IMR-90 (cell line): ENCODE measurements at regions not wholly inside any gene's neighbourhood (a gene's known extent, or its start where the extent isn't known, plus 50 kb on each side); places are given as distances from the start of the nearest gene placed in this dataset.

Experiments used
- ATAC-seq: fragments of 200-7000 bp; cut with Tn5 transposase; 2 replicates; pipeline ENCODE4 v1.9.1; 2020; ENCODE audit warnings: low read depth, mild to moderate bottlenecking, moderate library complexity
- BruUV-seq: library from RNA; stranded (reverse); fragments of 400-500 nt; replicated peaks from 2 replicates; lab custom pipeline; 2021; lab: Mats Ljungman, UMichigan
- CTCF ChIA-PET: fragments of 300-600 bp; formaldehyde crosslinking; extraction: SDS; loops from one replicate; lab custom pipeline; 2021; ENCODE audit warnings: antibody characterized with exemption; lab: Yijun Ruan, JAX
- POLR2A ChIA-PET: fragments of 300-600 bp; sonication (Branson Sonifier 250); formaldehyde crosslinking; loops from one replicate; lab custom pipeline; 2022; ENCODE audit warnings: antibody characterized with exemption; ENCODE audit not compliant: unreplicated experiment; lab: Charles Lee
- DNase-seq: peaks from one replicate; pipeline ENCODE4 v3.0.0; 2013
- H2AFZ ChIP-seq: replicated peaks from 2 replicates; pipeline ENCODE3; 2013; ENCODE audit warnings: low read length, mild to moderate bottlenecking; ENCODE audit not compliant: poor library complexity
- H2AK5ac ChIP-seq: 2 replicates; pipeline ENCODE4 v1.6.1; 2013; ENCODE audit warnings: low read depth, low read length, inconsistent platforms
- H2AK9ac ChIP-seq: replicated peaks from 2 replicates; pipeline ENCODE3; 2013; ENCODE audit warnings: mild to moderate bottlenecking, low read depth, low read length, moderate library complexity; ENCODE audit not compliant: poor library complexity
- H2BK120ac ChIP-seq: 2 replicates; pipeline ENCODE4 v1.6.1; 2013; ENCODE audit warnings: low read depth, low read length, inconsistent platforms
- H2BK15ac ChIP-seq: 3 replicates; pipeline ENCODE4 v1.6.1; 2013; ENCODE audit warnings: low read depth, low read length, inconsistent platforms
- H2BK20ac ChIP-seq: 2 replicates; pipeline ENCODE4 v1.6.1; 2013; ENCODE audit warnings: low read depth, mild to moderate bottlenecking, inconsistent platforms, low read length, moderate library complexity
- H2BK5ac ChIP-seq: 2 replicates; pipeline ENCODE4 v1.6.1; 2013; ENCODE audit warnings: mild to moderate bottlenecking, low read depth, low read length, inconsistent platforms; ENCODE audit not compliant: poor library complexity, severe bottlenecking
- H3K14ac ChIP-seq: replicated peaks from 2 replicates; pipeline ENCODE4 v1.6.1; 2013; ENCODE audit warnings: low read depth, low read length, inconsistent platforms
- H3K18ac ChIP-seq: 2 replicates; pipeline ENCODE4 v1.6.1; 2013; ENCODE audit warnings: low read depth, low read length, control low read depth
- H3K23ac ChIP-seq: 2 replicates; pipeline ENCODE4 v1.6.1; 2013; ENCODE audit warnings: low read depth, low read length, inconsistent platforms
- H3K27ac ChIP-seq: 2 replicates; pipeline ENCODE4 v1.5.1; 2013; ENCODE audit warnings: mild to moderate bottlenecking, control low read depth, low read length; ENCODE audit not compliant: insufficient read depth
- H3K27me3 ChIP-seq: 2 replicates; pipeline ENCODE4 v1.6.1; 2013; ENCODE audit warnings: low read length; ENCODE audit not compliant: control insufficient read depth, insufficient read depth
- H3K36me3 ChIP-seq: 2 replicates; pipeline ENCODE4 v1.6.1; 2013; ENCODE audit warnings: low read length, mixed read lengths; ENCODE audit not compliant: control insufficient read depth, insufficient read depth
- H3K4ac ChIP-seq: 2 replicates; pipeline ENCODE4 v1.6.1; 2013; ENCODE audit warnings: low read depth, low read length, inconsistent platforms
- H3K4me1 ChIP-seq: 2 replicates; pipeline ENCODE4 v1.6.1; 2013; ENCODE audit warnings: low read length, mixed read lengths; ENCODE audit not compliant: control insufficient read depth, insufficient read depth
- H3K4me2 ChIP-seq: 2 replicates; pipeline ENCODE4 v1.6.1; 2013; ENCODE audit warnings: low read depth, mild to moderate bottlenecking, control low read depth, low read length, moderate library complexity
- H3K4me3 ChIP-seq: 2 replicates; pipeline ENCODE4 v1.5.1; 2013; ENCODE audit warnings: low read depth, mild to moderate bottlenecking, control low read depth, low read length, moderate library complexity; ENCODE audit not compliant: insufficient read depth
- H3K56ac ChIP-seq: 2 replicates; pipeline ENCODE4 v1.6.1; 2013; ENCODE audit warnings: low read length, inconsistent platforms; ENCODE audit not compliant: insufficient read depth; ENCODE audit errors: extremely low read depth
- H3K79me1 ChIP-seq, 2 experiments: 2 replicates each; pipeline ENCODE4 v1.6.1; 2013; ENCODE audit warnings: low read length in 2 of 2, inconsistent platforms in 1 of 2, low read depth in 1 of 2
- H3K9ac ChIP-seq: 2 replicates; pipeline ENCODE4 v1.6.1; 2013; ENCODE audit warnings: low read depth, low read length, control low read depth
- H3K9me1 ChIP-seq: 2 replicates; pipeline ENCODE4 v1.6.1; 2013; ENCODE audit warnings: low read length, inconsistent platforms; ENCODE audit not compliant: insufficient read depth
- H3K9me3 ChIP-seq: 2 replicates; pipeline ENCODE4 v1.6.1; 2013; ENCODE audit warnings: low read length; ENCODE audit not compliant: control insufficient read depth, insufficient read depth
- H4K20me1 ChIP-seq: 2 replicates; pipeline ENCODE4 v1.6.1; 2013; ENCODE audit warnings: low read length, inconsistent platforms; ENCODE audit not compliant: insufficient read depth
- H4K5ac ChIP-seq: 2 replicates; pipeline ENCODE4 v1.6.1; 2013; ENCODE audit warnings: mild to moderate bottlenecking, low read depth, low read length, control low read depth
- H4K8ac ChIP-seq, 2 experiments: 2 replicates each; pipeline ENCODE4 v1.6.1; 2013; ENCODE audit warnings: low read depth in 2 of 2, low read length in 2 of 2, control low read depth in 1 of 2, inconsistent platforms in 1 of 2
- H4K91ac ChIP-seq: 2 replicates; pipeline ENCODE4 v1.6.1; 2013; ENCODE audit warnings: low read depth, low read length, inconsistent platforms; ENCODE audit not compliant: insufficient read depth
- CEBPB ChIP-seq: IDR thresholded peaks from 2 replicates; pipeline ENCODE4 v1.6.1; 2012; ENCODE audit warnings: low read depth, low read length, improper control_type of control experiment
- CHD1 ChIP-seq: IDR thresholded peaks from 2 replicates; pipeline ENCODE4 v1.6.1; 2012; ENCODE audit warnings: low read depth, low read length, improper control_type of control experiment
- CTCF ChIP-seq: conservative IDR thresholded peaks from 2 replicates; pipeline ENCODE4 v1.5.1; 2012; ENCODE audit warnings: mild to moderate bottlenecking, low read depth, low read length, improper control_type of control experiment
- ELK1 ChIP-seq: fragments of 150-350 bp; IDR thresholded peaks from 2 replicates; pipeline ENCODE4 v1.6.1; 2016; ENCODE audit warnings: low read depth, mild to moderate bottlenecking, low read length, moderate library complexity, borderline replicate concordance
- FOS ChIP-seq: fragments of 150-350 bp; IDR thresholded peaks from 2 replicates; pipeline ENCODE4 v1.6.1; 2016; ENCODE audit warnings: low read depth, low read length
- MAFK ChIP-seq: IDR thresholded peaks from 2 replicates; pipeline ENCODE4 v1.6.1; 2012; ENCODE audit warnings: low read depth, low read length, improper control_type of control experiment
- MAZ ChIP-seq: IDR thresholded peaks from 2 replicates; pipeline ENCODE4 v1.6.1; 2012; ENCODE audit warnings: low read depth, mild to moderate bottlenecking, low read length, improper control_type of control experiment, moderate library complexity, borderline replicate concordance
- NFE2L2 ChIP-seq: fragments of 150-350 bp; IDR thresholded peaks from 2 replicates; pipeline ENCODE4 v1.6.1; 2016; ENCODE audit warnings: low read depth, mild to moderate bottlenecking, low read length
- POLR2A ChIP-seq: IDR thresholded peaks from 2 replicates; pipeline ENCODE4 v1.6.1; 2012; ENCODE audit warnings: mild to moderate bottlenecking, low read depth, low read length
- RAD21 ChIP-seq: IDR thresholded peaks from 2 replicates; pipeline ENCODE4 v1.6.1; 2012; ENCODE audit warnings: low read length, improper control_type of control experiment
- RFX5 ChIP-seq: IDR thresholded peaks from 2 replicates; pipeline ENCODE4 v1.8.0; 2012; ENCODE audit warnings: low read depth, mild to moderate bottlenecking, low read length, moderate library complexity
- SMC3 ChIP-seq: fragments of 150-350 bp; IDR thresholded peaks from 2 replicates; pipeline ENCODE4 v1.6.1; 2016; ENCODE audit warnings: low read depth, mild to moderate bottlenecking, antibody characterized with exemption, low read length, moderate library complexity
- USF2 ChIP-seq: fragments of 150-350 bp; IDR thresholded peaks from 2 replicates; pipeline ENCODE4 v1.6.1; 2017; ENCODE audit warnings: mild to moderate bottlenecking, antibody characterized with exemption, low read length, low read depth
- WGBS, 2 experiments: methylation state at CpG; one replicate each; pipeline versions ENCODE4 v1.1.5 to v1.1.7; 2013; ENCODE audit warnings: missing lambda C conversion rate in 2 of 2; ENCODE audit not compliant: insufficient read length in 1 of 2; ENCODE audit errors: extremely low coverage in 2 of 2; 5-methylcytosine and 5-hydroxymethylcytosine counted together
- dilution Hi-C: fragments of 300-500 bp; cut with HindIII; formaldehyde crosslinking; loops from one replicate; pipeline ENCODE4 v1.14.3; 2018; ENCODE audit warnings: low sequenced_read_pairs; ENCODE audit not compliant: unreplicated experiment
- in situ Hi-C: fragments of 300-500 bp; cut with MboI; formaldehyde crosslinking; loops from 3 replicates; pipeline ENCODE4 v1.14.3; 2019; ENCODE audit warnings: low sequenced_read_pairs, inconsistent platforms, mixed read lengths
- intact Hi-C: fragments of 100-400 bp; cut with micrococcal nuclease; formaldehyde crosslinking; loops from 2 replicates; pipeline ENCODE4 v1.10.0; 2022

- no peak overlapping the region for H4K5ac ChIP-seq
- H3K27ac ChIP-seq = no peak overlapping the region
- no peak overlapping the region for H3K56ac ChIP-seq
- in situ Hi-C loops (no loop called here), intact Hi-C loops (no loop called here), dilution Hi-C loops (no loop called here)
- peak overlapping the region; percentile 34; the same call in 1 of the 2 replicates for H2BK120ac ChIP-seq
- ChIA-PET CTCF (no interaction called here), POLR2A (no interaction called here)
- no peak overlapping the region for H3K4me2 ChIP-seq
- no peaks in the 10 kb centered on the region for H3K9me1 ChIP-seq
- H4K20me1 ChIP-seq = no peaks in the 10 kb centered on the region
- no TSS peak for BruUV-seq
- H3K36me3 ChIP-seq = no peaks in the 10 kb centered on the region
- TF ChIP-seq NFE2L2 = no peak
- no peak for TF ChIP-seq RFX5
- TF ChIP-seq CHD1 = no peak
- no peak for TF ChIP-seq RAD21
- TF ChIP-seq USF2 = no peak
- TF ChIP-seq MAFK = no peak
- no peak for TF ChIP-seq ELK1
- no peak for TF ChIP-seq MAZ
- TF ChIP-seq CTCF = no peak
- no peak for TF ChIP-seq POLR2A
- TF ChIP-seq CEBPB = no peak
- TF ChIP-seq SMC3 = no peak
- TF ChIP-seq FOS = no peak
- no peak overlapping the region for H2AFZ ChIP-seq
- H2BK15ac ChIP-seq = no peak overlapping the region
- no peak overlapping the region for H2BK20ac ChIP-seq
- H4K8ac ChIP-seq = no peak overlapping the region; a peak in 1 of 4 replicates
- no peak overlapping the region for H3K18ac ChIP-seq
- no peaks in the 10 kb centered on the region for H3K79me1 ChIP-seq
- H3K14ac ChIP-seq = no peak overlapping the region; the same call in 1 of the 2 replicates
- no peak overlapping the region for H3K4ac ChIP-seq
- no peak overlapping the region for H2AK9ac ChIP-seq
- ATAC-seq (no peak), DNase-seq (no peak)
- H3K23ac ChIP-seq = no peak overlapping the region
- no peak overlapping the region for H4K91ac ChIP-seq
- H3K4me1 ChIP-seq = peaks cover 5% of the 10 kb centered on the region
- H3K4me3 ChIP-seq = no peak overlapping the region
- no peaks in the 10 kb centered on the region for H3K27me3 ChIP-seq
- H3K9me3 ChIP-seq = no peaks in the 10 kb centered on the region
- no peak overlapping the region for H3K9ac ChIP-seq
- WGBS, 2 experiments = no CpG with 5 or more reads among the region's 3 CpGs
- no peak overlapping the region for H2BK5ac ChIP-seq
- no peak overlapping the region for H2AK5ac ChIP-seq
Measured at GRCh38 chr10:58019863-58020537, 247.7 kb downstream of the IPMK start.
